Esophagus muscularis mucosa (tissue), 4 donors: ENCODE measurements at regions not wholly inside any gene's neighbourhood (a gene's known extent, or its start where the extent isn't known, plus 50 kb on each side); places are given as distances from the start of the nearest gene placed in this dataset.

ENCODE experiments used
- DNase-seq: peaks from one replicate; pipeline ENCODE4 v3.0.0-alpha.2; 2017; ENCODE audit errors: extremely low spot score
- H3K27ac ChIP-seq, 4 donors: fragments of 200-600 bp; sonication (generic); replicated peaks in 1 of 4; 1 replicate in 3 of 4; 2 replicates in 1 of 4; pipeline ENCODE4 v1.5.1; 2016 to 2019; ENCODE audit warnings: mild to moderate bottlenecking in 1 of 4
- H3K27me3 ChIP-seq, 4 donors: fragments of 200-600 bp; sonication (generic); one replicate each; pipeline versions ENCODE4 v1.5.1 to v1.6.0; 2016 to 2019
- H3K36me3 ChIP-seq, 4 donors: fragments of 200-600 bp; sonication (generic); one replicate each; pipeline ENCODE4 v1.5.1; 2016 to 2019
- H3K4me1 ChIP-seq, 4 donors: fragments of 200-600 bp; sonication (generic); one replicate each; pipeline ENCODE4 v1.5.1; 2016 to 2019
- H3K4me3 ChIP-seq, 4 donors: fragments of 200-600 bp; sonication (generic); 1 replicate in 2 of 4; 2 replicates in 2 of 4; pipeline ENCODE4 v1.5.1; 2016 to 2019; ENCODE audit warnings: mild to moderate bottlenecking in 4 of 4, moderate library complexity in 1 of 4
- H3K9me3 ChIP-seq, 4 donors: fragments of 200-600 bp; sonication (generic); 1 replicate in 3 of 4; 2 replicates in 1 of 4; pipeline ENCODE4 v1.5.1; 2016 to 2019
- EP300 ChIP-seq: sonication (generic); formaldehyde crosslinking; IDR thresholded peaks from one replicate; pipeline ENCODE4 v1.6.1; 2017; ENCODE audit warnings: antibody characterized with exemption
- POLR2A ChIP-seq: fragments of 450-650 bp; IDR thresholded peaks from one replicate; pipeline ENCODE4 v1.6.1; 2017; ENCODE audit warnings: antibody characterized with exemption, moderate library complexity, mild to moderate bottlenecking, low read depth
- POLR2AphosphoS5 ChIP-seq, 2 donors: sonication (generic); formaldehyde crosslinking; IDR thresholded peaks; one replicate each; pipeline ENCODE4 v1.6.1; 2017; ENCODE audit warnings: antibody characterized with exemption in 2 of 2
- WGBS: methylation state at CpG from one replicate; pipeline ENCODE4 v1.1.5; 2018; 5-methylcytosine and 5-hydroxymethylcytosine counted together
- intact Hi-C: fragments of 100-400 bp; cut with DNase I; formaldehyde crosslinking; loops from one replicate; pipeline ENCODE4 v1.15.1; 2023
- TF ChIP-seq, protein P1 (sequence below), 3 experiments: fragments of 200-600 bp in 2 of 3; fragments of 450-650 bp in 1 of 3; sonication (generic) in 2 of 3; IDR thresholded peaks; one replicate each; pipeline ENCODE4 v1.5.1; 2017 to 2019; ENCODE audit warnings: antibody characterized with exemption in 3 of 3, mild to moderate bottlenecking in 2 of 3, moderate library complexity in 1 of 3

DNA sequence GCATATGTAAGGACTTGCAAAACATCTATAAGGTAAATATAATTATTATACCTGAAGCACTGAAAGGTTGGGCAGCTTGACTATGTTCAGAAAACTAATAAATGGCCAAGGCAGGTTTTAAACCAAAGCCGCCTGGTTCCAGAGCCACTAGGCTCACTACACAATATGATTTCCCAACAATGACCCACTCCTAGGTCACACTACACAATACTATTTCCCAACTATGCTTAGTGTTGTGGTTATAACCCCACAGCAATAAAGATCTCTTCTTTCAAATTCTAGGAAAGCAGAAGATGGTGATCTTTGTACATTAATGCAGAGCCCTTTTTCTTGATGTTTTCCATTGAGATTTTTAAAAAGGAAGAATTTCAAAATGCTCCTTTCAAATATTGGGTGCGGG lies 180.4 kb downstream of the CYRIA start:
- Histone ChIP-seq H3K36me3 (no peaks in the 10 kb centered on the region), H3K27me3 (no peaks in the 10 kb centered on the region), H3K4me1 (no peaks in the 10 kb centered on the region), H3K9me3 (no peaks in the 10 kb centered on the region), H3K4me3 (no peak overlapping the region), H3K27ac (no peak overlapping the region)
- intact Hi-C loops = loop anchor here (10.0 kb wide), 1 partner anchor 550 kb away; no protein-coding TSS in a partner anchor
- no peak for DNase-seq
- WGBS = 79% methylated on average over 2 of the region's 2 CpGs
- TF ChIP-seq POLR2A (no peak), POLR2AphosphoS5 (IDR thresholded peaks at IDR 0.05) (no peak), EP300 (no peak)
- TF ChIP-seq, protein P1, sequence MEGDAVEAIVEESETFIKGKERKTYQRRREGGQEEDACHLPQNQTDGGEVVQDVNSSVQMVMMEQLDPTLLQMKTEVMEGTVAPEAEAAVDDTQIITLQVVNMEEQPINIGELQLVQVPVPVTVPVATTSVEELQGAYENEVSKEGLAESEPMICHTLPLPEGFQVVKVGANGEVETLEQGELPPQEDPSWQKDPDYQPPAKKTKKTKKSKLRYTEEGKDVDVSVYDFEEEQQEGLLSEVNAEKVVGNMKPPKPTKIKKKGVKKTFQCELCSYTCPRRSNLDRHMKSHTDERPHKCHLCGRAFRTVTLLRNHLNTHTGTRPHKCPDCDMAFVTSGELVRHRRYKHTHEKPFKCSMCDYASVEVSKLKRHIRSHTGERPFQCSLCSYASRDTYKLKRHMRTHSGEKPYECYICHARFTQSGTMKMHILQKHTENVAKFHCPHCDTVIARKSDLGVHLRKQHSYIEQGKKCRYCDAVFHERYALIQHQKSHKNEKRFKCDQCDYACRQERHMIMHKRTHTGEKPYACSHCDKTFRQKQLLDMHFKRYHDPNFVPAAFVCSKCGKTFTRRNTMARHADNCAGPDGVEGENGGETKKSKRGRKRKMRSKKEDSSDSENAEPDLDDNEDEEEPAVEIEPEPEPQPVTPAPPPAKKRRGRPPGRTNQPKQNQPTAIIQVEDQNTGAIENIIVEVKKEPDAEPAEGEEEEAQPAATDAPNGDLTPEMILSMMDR (IDR thresholded peaks at IDR 0.05) = no peak

DNA sequence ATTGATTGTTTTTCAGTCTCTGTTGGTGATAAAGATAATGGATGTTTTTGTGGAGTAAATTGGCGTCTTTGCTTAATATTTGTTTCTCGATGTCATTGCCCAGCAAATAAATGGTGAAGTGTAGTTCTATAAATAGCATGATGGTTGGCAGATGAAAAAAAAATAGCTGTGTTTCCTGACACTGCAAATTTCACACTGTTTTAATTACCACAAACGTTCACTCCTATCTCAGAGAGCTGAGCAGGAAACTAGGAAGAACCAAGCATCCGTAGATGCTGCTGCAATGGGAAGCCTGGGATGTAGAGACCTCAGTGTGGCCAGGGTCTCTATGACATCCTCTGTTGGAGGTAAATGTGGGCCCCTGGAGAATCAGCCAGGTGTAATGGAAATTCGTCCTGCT lies 183.2 kb downstream of the CYRIA start:
- no peak for DNase-seq
- Histone ChIP-seq H3K27me3 (no peaks in the 10 kb centered on the region), H3K4me3 (no peak overlapping the region), H3K36me3 (no peaks in the 10 kb centered on the region), H3K27ac (no peak overlapping the region), H3K4me1 (no peaks in the 10 kb centered on the region), H3K9me3 (no peaks in the 10 kb centered on the region)
- TF ChIP-seq POLR2A = no peak
- no peak for TF ChIP-seq EP300
- no peak for TF ChIP-seq POLR2AphosphoS5 (IDR thresholded peaks at IDR 0.05)
- TF ChIP-seq, protein P1 (IDR thresholded peaks at IDR 0.05) = no peak
- intact Hi-C loops = loop anchor here (10.0 kb wide), 1 partner anchor 548 kb away; no protein-coding TSS in a partner anchor
- 62% methylated on average over 5 of the region's 5 CpGs for WGBS

DNA sequence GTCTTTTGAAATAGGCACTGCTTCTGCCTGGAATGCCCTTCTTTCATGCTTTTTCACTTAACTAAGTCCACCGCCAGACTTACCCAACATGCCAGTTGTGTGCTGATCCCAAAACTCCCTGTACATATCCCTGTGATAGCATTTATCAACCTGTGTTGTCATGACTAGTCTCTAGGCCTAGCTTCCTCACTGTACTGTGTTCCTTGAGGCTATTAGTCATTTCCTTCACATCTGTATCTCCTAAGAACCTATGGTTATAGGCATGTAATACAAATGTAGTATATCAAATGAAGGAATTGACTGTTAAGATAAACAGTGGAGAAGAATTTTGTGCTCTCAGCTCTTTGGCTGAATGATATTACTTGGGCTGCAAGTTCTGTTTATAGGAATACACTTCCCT lies 184.3 kb downstream of the CYRIA start:
- Histone ChIP-seq H3K36me3 (no peaks in the 10 kb centered on the region), H3K4me3 (no peak overlapping the region), H3K4me1 (no peaks in the 10 kb centered on the region), H3K27me3 (no peaks in the 10 kb centered on the region), H3K9me3 (no peaks in the 10 kb centered on the region), H3K27ac (no peak overlapping the region)
- 95% methylated on average over 1 of the region's 1 CpG for WGBS
- intact Hi-C loops = loop anchor here (10.0 kb wide), 1 partner anchor 547 kb away; no protein-coding TSS in a partner anchor
- TF ChIP-seq, protein P1 (IDR thresholded peaks at IDR 0.05) = no peak
- TF ChIP-seq POLR2AphosphoS5 (IDR thresholded peaks at IDR 0.05) (no peak), POLR2A (no peak), EP300 (no peak)
- DNase-seq = peak; percentile 47

DNA sequence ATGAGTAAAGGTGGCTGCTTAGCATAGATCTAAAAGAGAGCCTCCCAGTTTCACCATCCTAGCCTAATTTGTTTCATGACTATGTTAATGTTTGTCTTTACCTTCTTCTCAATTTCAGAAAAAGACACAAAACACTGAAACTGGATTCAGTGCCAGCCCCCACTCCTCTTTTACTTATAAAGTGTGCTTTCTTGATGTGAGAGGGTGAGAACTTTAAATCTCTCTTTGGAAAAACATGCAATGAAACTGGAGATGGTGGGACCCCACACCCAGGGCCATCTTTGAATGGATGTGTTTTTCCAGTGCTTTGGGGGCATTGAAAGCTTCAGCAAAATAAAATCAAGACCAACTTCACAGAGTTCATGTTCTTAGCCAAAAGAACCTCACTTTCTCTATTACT lies 185.9 kb downstream of the CYRIA start:
- Histone ChIP-seq H3K36me3 (no peaks in the 10 kb centered on the region), H3K4me3 (no peak overlapping the region), H3K9me3 (no peaks in the 10 kb centered on the region), H3K27me3 (no peaks in the 10 kb centered on the region), H3K4me1 (no peaks in the 10 kb centered on the region), H3K27ac (no peak overlapping the region)
- intact Hi-C loops = loop anchor here (10.0 kb wide), 1 partner anchor 545 kb away; no protein-coding TSS in a partner anchor
- TF ChIP-seq EP300 (no peak), POLR2A (no peak), POLR2AphosphoS5 (IDR thresholded peaks at IDR 0.05) (no peak)
- TF ChIP-seq, protein P1 (IDR thresholded peaks at IDR 0.05) = no peak
- DNase-seq = no peak
